NCI-H510A treated with DMSO at 0.1 percent for 48 hours (cell line): ENCODE measurements at regions not wholly inside any gene's neighbourhood (a gene's known extent, or its start where the extent isn't known, plus 50 kb on each side); places are given as distances from the start of the nearest gene placed in this dataset.
A peak's percentile ranks its signal among the peaks of the same experiment; 100 is the strongest.
"Not testable (repeated sequence)": the region's sequence is repeated elsewhere in the genome, so short reads cannot be mapped to it uniquely, and the experiment has no call there.

Source experiments
- DNase-seq: peaks from one replicate; lab custom pipeline; 2025; lab: John Stamatoyannopoulos, UW

GRCh38 chr6:50467931-50468330 is 245.4 kb upstream of the TFAP2D start:
- no peak for DNase-seq

GRCh38 chr6:50471041-50471440 is 242.3 kb upstream of the TFAP2D start:
- no peak for DNase-seq

GRCh38 chr6:50510361-50510760 is 203.0 kb upstream of the TFAP2D start:
- DNase-seq = no peak

DNA sequence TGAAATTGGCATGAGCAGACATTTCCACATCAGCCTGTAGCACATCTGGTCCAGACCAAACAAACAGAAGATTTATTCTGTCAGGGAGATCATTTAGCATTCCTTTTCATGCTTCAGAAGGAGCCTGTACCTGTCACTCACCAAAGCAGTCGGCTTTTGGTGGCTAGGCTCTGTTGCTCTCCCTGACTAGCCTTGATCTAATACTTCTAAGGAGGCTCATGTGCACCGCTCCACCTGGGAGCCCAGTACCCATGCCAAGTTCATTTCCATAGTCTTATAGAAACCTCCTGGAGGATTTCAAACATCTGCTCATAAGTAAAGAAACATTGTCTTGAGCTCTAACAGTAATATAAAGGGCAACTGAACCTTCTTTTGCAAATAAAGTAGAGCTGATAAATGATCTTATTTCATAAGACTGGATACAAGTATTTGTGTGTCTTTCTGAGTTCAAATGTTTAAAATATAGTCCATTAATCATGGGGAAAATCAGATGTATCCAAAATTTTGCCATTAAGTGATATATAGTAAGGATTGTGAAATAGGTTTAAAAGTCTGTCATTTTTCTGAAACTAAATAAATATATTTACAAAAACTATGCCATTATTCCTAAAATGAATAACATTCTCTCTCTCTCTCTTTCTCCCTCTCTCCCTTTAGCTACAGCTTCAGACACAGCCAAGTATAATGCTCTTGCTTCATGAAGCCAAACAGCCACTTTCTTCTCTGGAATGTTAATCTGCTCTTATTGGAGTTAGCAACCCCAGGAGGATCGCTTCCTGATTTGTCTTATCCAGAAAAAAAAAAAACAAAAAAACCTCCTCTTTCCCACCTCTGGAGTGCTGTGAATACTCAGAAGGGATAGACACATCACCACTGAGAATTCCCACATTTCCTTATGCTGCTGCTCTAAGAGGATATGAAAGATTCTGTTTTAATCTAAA is 192.7 kb upstream of the TFAP2D start:
- no peak for DNase-seq

- no peak for DNase-seq
Measured at GRCh38 chr6:50524341-50524740, 189.0 kb upstream of the TFAP2D start.

GRCh38 chr6:50527985-50528384 is 185.3 kb upstream of the TFAP2D start:
- no peak for DNase-seq

DNA sequence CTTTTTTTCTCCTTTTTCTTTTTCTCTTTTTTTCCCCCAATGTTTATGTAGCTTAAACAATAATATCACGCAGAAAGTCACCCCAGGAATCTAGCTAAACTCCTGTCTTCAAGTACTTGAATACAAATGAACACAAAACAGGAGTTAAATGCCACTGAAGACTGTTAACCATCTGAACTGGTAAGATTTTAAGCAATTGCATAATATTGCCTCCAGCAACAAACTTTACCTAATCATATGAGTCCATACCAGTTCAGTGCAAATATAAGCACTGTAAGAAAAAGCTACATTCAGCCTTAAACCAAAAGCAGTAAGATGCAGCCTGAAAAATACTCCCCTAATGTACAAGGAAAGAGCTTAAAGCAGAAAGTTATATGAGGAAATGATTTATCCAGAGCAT is 173.9 kb upstream of the TFAP2D start:
- DNase-seq = no peak

- no peak for DNase-seq
Measured at GRCh38 chr6:50541941-50542340, 171.4 kb upstream of the TFAP2D start.

DNA sequence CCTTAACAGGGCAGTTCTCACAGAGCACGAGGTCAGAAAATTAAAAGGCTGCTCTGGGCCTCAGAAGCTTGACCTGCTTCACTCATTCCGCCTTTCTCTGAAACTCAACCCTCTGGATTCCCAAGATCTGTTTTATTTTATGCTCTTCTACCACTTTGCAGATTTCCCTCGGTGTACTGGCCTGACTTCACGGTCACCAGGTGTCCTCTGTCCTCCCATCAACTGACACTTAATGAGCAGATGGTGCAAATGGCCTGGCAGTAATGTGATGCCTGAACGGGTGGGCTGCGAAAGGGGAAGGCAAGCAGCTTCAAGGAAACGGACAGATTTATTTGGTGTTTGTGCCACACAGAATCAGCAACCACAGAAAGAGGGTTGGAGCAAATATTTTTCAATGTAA is 169.7 kb upstream of the TFAP2D start:
- no peak for DNase-seq

DNA sequence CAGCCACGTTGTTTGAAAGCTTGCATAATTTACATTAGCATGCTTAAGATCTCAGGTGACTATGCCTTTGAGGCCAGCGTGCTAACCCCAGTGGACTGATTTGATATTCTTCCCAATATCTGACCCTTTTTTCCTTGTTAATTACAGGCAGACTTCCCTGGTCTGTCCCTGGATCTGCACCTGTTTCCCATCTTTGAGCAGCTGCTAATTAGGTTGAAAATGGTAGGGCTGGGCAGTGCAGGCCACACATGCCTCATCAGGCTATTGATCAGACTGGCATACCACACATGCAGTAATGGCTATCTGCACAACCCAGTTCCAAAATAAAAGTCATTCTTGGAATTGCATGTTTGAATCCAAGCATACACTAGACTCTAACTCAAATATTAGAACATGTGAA is 164.3 kb upstream of the TFAP2D start:
- no peak for DNase-seq

DNA sequence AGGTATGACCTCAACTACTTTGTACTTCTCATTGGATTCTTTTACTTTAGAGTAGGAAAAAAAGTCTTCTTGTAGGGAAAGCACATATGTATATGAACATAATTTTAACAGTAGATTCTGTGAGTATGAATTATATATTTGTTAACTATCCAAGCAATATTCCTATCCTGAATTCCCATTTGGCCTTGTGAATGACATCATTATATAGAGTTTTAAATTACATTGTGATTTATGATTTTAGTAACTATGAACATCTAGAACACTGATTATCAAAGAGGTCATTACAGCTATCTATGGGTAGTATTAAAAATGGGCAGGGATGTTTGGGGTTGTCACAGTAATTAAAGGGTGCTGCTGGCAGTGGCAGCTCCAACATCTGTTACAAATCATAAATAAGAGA is 163.9 kb upstream of the TFAP2D start:
- no peak for DNase-seq

GRCh38 chr6:50555982-50556381 is 157.3 kb upstream of the TFAP2D start:
- no peak for DNase-seq

- no peak for DNase-seq
Measured at GRCh38 chr6:50565004-50565403, 148.3 kb upstream of the TFAP2D start.

GRCh38 chr6:50571230-50571629 is 142.1 kb upstream of the TFAP2D start:
- DNase-seq = not testable (repeated sequence)

GRCh38 chr6:50585441-50586330 is 127.6 kb upstream of the TFAP2D start:
- DNase-seq = no peak

DNA sequence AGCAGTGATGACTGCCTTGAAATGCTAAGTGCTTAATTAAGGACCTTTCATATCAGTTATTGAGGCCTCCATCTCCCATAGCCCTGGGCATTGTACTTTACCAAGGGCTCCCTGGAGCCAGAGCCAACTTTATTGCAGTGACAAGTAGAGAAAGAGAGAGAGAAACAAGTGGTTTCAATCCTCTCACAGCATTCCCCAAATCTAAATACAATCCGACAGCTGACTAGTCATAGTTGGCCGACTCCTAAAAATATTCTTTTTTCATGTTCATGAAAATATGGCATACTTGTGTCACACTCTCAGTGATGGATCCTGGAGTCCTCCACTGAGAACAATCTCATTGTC is 127.0 kb upstream of the TFAP2D start:
- DNase-seq = no peak

- no peak for DNase-seq
Measured at GRCh38 chr6:50589751-50590470, 123.4 kb upstream of the TFAP2D start.

GRCh38 chr6:50591135-50591534 is 122.2 kb upstream of the TFAP2D start:
- DNase-seq = no peak

- DNase-seq = no peak
Measured at GRCh38 chr6:50600280-50600679, 113.0 kb upstream of the TFAP2D start.

GRCh38 chr6:50602292-50602691 is 111.0 kb upstream of the TFAP2D start:
- peak; percentile 56 for DNase-seq

GRCh38 chr6:50608421-50608820 is 104.9 kb upstream of the TFAP2D start:
- DNase-seq = peak; percentile 89

- DNase-seq = no peak
Measured at GRCh38 chr6:50610562-50610961, 102.8 kb upstream of the TFAP2D start.
